ENCODE measurements at regions not wholly inside any gene's neighbourhood (a gene's known extent, or its start where the extent isn't known, plus 50 kb on each side); places are given as distances from the start of the nearest gene placed in this dataset.

DNA sequence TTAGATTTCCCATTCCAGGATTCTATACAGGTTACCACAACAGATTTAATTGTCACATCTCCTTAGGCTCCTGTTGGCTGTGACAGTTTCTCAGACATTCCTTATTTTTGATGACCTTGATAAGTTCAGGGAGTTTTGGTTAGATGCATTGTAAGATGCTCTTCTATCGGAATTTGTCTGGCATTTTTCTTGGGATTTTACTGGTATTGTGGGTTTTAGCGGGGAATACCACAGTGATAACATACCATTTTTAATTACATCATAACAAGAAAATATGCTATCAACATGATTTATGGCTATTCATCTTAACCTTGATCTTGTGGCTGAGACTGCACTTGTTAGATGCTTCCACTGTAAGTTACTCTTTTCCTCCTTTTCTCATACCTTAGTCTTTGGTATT, 217.5 kb upstream of the PPFIA2 start:
- Histone ChIP-seq H4K20me1 (ENCODE audit: control insufficient read depth, insufficient read depth, low read length, poor library complexity, severe bottlenecking) (no peaks in the 10 kb centered on the region), H3K4me1 (ENCODE audit: control insufficient read depth in 2 of 2, insufficient read depth in 2 of 2, low read length in 2 of 2) (no peaks in the 10 kb centered on the region), H2AFZ (ENCODE audit: insufficient read depth, low read depth, low read length, poor library complexity, severe bottlenecking) (no peak overlapping the region), H3K36me3 (replicated peaks in 1 of 2; ENCODE audit: control extremely low read depth in 1 of 2, control insufficient read depth in 1 of 2, extremely low read depth in 1 of 2, insufficient read depth in 2 of 2, low read length in 1 of 2) (no peaks in the 10 kb centered on the region), H3K27ac (ENCODE audit: low read length in 2 of 2) (no peak overlapping the region), H3K9ac (ENCODE audit: low read length) (no peak overlapping the region), H3K79me2 (ENCODE audit: control insufficient read depth, insufficient read depth, low read length) (no peaks in the 10 kb centered on the region), H3K9me3 (ENCODE audit: control extremely low read depth in 1 of 3, control insufficient read depth in 2 of 3, insufficient read depth in 1 of 3, low read length in 2 of 3) (no peaks in the 10 kb centered on the region), H3K4me2 (replicated peaks; ENCODE audit: low read depth, low read length, poor library complexity, severe bottlenecking) (no peak overlapping the region), H3K4me3 (ENCODE audit: control extremely low read depth in 1 of 5, extremely low read depth in 1 of 5, insufficient read depth in 1 of 5, low read depth in 2 of 5, low read length in 4 of 5) (no peak overlapping the region), H3K27me3 (replicated peaks in 1 of 4; ENCODE audit: control extremely low read depth in 1 of 4, control insufficient read depth in 3 of 4, insufficient read depth in 4 of 4, low read length in 3 of 4) (no peaks in the 10 kb centered on the region)
- no peak for ATAC-seq (ENCODE audit: low read depth)
- Mint-ChIP-seq H3K4me3 (no peak overlapping the region), H3K4me1 (no peaks in the 10 kb centered on the region), H3K27ac (no peak overlapping the region), H3K27me3 (no peaks in the 10 kb centered on the region), H3K9me3 (ENCODE audit: insufficient read depth) (peaks cover 12% of the 10 kb centered on the region)
- CTCF ChIA-PET, result no interaction called here
- no peak for DNase-seq
- no CpG with 5 or more reads among the region's 2 CpGs for WGBS (ENCODE audit: insufficient coverage)
- TF ChIP-seq, protein P1, sequence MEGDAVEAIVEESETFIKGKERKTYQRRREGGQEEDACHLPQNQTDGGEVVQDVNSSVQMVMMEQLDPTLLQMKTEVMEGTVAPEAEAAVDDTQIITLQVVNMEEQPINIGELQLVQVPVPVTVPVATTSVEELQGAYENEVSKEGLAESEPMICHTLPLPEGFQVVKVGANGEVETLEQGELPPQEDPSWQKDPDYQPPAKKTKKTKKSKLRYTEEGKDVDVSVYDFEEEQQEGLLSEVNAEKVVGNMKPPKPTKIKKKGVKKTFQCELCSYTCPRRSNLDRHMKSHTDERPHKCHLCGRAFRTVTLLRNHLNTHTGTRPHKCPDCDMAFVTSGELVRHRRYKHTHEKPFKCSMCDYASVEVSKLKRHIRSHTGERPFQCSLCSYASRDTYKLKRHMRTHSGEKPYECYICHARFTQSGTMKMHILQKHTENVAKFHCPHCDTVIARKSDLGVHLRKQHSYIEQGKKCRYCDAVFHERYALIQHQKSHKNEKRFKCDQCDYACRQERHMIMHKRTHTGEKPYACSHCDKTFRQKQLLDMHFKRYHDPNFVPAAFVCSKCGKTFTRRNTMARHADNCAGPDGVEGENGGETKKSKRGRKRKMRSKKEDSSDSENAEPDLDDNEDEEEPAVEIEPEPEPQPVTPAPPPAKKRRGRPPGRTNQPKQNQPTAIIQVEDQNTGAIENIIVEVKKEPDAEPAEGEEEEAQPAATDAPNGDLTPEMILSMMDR (IDR thresholded peaks at IDR 0.05), result no peak
- no peak for TF ChIP-seq EZH2 (IDR thresholded peaks at IDR 0.05; ENCODE audit: borderline replicate concordance, insufficient read depth, low read depth, low read length, poor library complexity, severe bottlenecking)
- intact Hi-C loops (cut with micrococcal nuclease), result no loop called here
- POLR2A ChIA-PET, result no interaction called here

DNA sequence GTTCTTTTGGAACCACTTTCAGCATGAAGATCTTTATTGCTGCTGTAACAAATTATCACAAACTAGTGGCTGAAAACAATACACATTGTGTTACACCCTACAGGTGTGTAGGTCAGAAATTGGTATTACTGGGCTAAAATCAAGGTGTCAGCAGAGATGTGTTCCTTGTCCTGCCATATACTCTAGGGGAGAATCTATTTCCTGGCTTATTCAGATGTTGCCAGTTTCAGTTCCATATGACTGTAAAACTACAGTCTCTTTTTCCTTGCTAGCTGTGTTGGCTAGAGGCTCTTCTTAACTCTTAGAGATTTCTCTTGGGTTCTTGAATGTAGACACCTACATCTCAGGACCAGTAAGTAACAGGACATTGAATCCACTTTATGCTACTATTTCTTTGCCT, 215.6 kb upstream of the PPFIA2 start:
- Histone ChIP-seq H3K27ac (ENCODE audit: low read length in 2 of 2) (no peak overlapping the region), H3K4me2 (replicated peaks; ENCODE audit: low read depth, low read length, poor library complexity, severe bottlenecking) (no peak overlapping the region), H3K36me3 (replicated peaks in 1 of 2; ENCODE audit: control extremely low read depth in 1 of 2, control insufficient read depth in 1 of 2, extremely low read depth in 1 of 2, insufficient read depth in 2 of 2, low read length in 1 of 2) (no peaks in the 10 kb centered on the region), H3K9me3 (ENCODE audit: control extremely low read depth in 1 of 3, control insufficient read depth in 2 of 3, insufficient read depth in 1 of 3, low read length in 2 of 3) (no peaks in the 10 kb centered on the region), H3K4me1 (ENCODE audit: control insufficient read depth in 2 of 2, insufficient read depth in 2 of 2, low read length in 2 of 2) (no peaks in the 10 kb centered on the region), H2AFZ (ENCODE audit: insufficient read depth, low read depth, low read length, poor library complexity, severe bottlenecking) (no peak overlapping the region), H3K9ac (ENCODE audit: low read length) (no peak overlapping the region), H4K20me1 (ENCODE audit: control insufficient read depth, insufficient read depth, low read length, poor library complexity, severe bottlenecking) (no peaks in the 10 kb centered on the region), H3K79me2 (ENCODE audit: control insufficient read depth, insufficient read depth, low read length) (no peaks in the 10 kb centered on the region), H3K27me3 (replicated peaks in 1 of 4; ENCODE audit: control extremely low read depth in 1 of 4, control insufficient read depth in 3 of 4, insufficient read depth in 4 of 4, low read length in 3 of 4) (no peaks in the 10 kb centered on the region), H3K4me3 (ENCODE audit: control extremely low read depth in 1 of 5, extremely low read depth in 1 of 5, insufficient read depth in 1 of 5, low read depth in 2 of 5, low read length in 4 of 5) (no peak overlapping the region)
- Mint-ChIP-seq H3K27ac (no peak overlapping the region), H3K4me1 (no peaks in the 10 kb centered on the region), H3K27me3 (no peaks in the 10 kb centered on the region), H3K9me3 (ENCODE audit: insufficient read depth) (peaks cover 10% of the 10 kb centered on the region), H3K4me3 (no peak overlapping the region)
- ChIA-PET CTCF (no interaction called here), POLR2A (no interaction called here)
- ATAC-seq (ENCODE audit: low read depth) (no peak), DNase-seq (no peak)
- TF ChIP-seq EZH2 (IDR thresholded peaks at IDR 0.05; ENCODE audit: borderline replicate concordance, insufficient read depth, low read depth, low read length, poor library complexity, severe bottlenecking), result no peak
- TF ChIP-seq, protein P1 (IDR thresholded peaks at IDR 0.05), result no peak
- intact Hi-C loops (cut with micrococcal nuclease), result no loop called here
